RWPE2 (cell line): ENCODE measurements at regions not wholly inside any gene's neighbourhood (a gene's known extent, or its start where the extent isn't known, plus 50 kb on each side); places are given as distances from the start of the nearest gene placed in this dataset.

Source experiments
- ATAC-seq: fragments of 200-7000 bp; cut with Tn5 transposase; 3 replicates; pipeline ENCODE4 v1.9.1; 2021; ENCODE audit warnings: low read depth
- DNase-seq: peaks from one replicate; pipeline ENCODE4 v3.0.0-alpha.2; 2020; ENCODE audit warnings: low spot score
- H3K27ac ChIP-seq: fragments of 450-650 bp; 2 replicates; pipeline ENCODE4 v1.5.1; 2017; ENCODE audit warnings: mild to moderate bottlenecking; ENCODE audit not compliant: poor library complexity, severe bottlenecking
- H3K27me3 ChIP-seq: fragments of 250-450 bp; sonication (Bioruptor Pico); 2 replicates; pipeline ENCODE4 v1.5.1; 2021; ENCODE audit warnings: mild to moderate bottlenecking, moderate library complexity; ENCODE audit not compliant: insufficient read depth, poor library complexity, severe bottlenecking
- H3K36me3 ChIP-seq: fragments of 250-450 bp; sonication (Bioruptor Pico); 2 replicates; pipeline ENCODE4 v1.5.1; 2020; ENCODE audit warnings: low read depth, mild to moderate bottlenecking, moderate library complexity
- H3K4me1 ChIP-seq: fragments of 250-450 bp; sonication (Bioruptor Pico); 2 replicates; pipeline ENCODE4 v1.5.1; 2021; ENCODE audit warnings: mild to moderate bottlenecking, moderate library complexity; ENCODE audit not compliant: insufficient read depth, poor library complexity, severe bottlenecking
- H3K4me3 ChIP-seq: fragments of 250-450 bp; sonication (Bioruptor Pico); 2 replicates; pipeline ENCODE4 v1.5.1; 2021; ENCODE audit warnings: mild to moderate bottlenecking, moderate library complexity; ENCODE audit not compliant: severe bottlenecking
- H3K9me3 ChIP-seq: fragments of 250-450 bp; sonication (Bioruptor Pico); 2 replicates; pipeline ENCODE4 v1.5.1; 2021; ENCODE audit warnings: mild to moderate bottlenecking, moderate library complexity; ENCODE audit not compliant: severe bottlenecking
- CTCF ChIP-seq: fragments of 450-650 bp; IDR thresholded peaks from one replicate; pipeline ENCODE4 v1.5.1; 2017; ENCODE audit warnings: mild to moderate bottlenecking, moderate library complexity; ENCODE audit not compliant: poor library complexity, severe bottlenecking

- ATAC-seq (peak; percentile 85), DNase-seq (no peak)
- Histone ChIP-seq H3K27ac (peak overlapping the region; percentile 54), H3K4me1 (peaks cover 14% of the 10 kb centered on the region), H3K9me3 (no peaks in the 10 kb centered on the region), H3K4me3 (no peak overlapping the region), H3K27me3 (no peaks in the 10 kb centered on the region), H3K36me3 (no peaks in the 10 kb centered on the region)
- no peak for TF ChIP-seq CTCF
Measured at GRCh38 chr16:64589836-64590235, 532.0 kb downstream of the CDH11 start.

- Histone ChIP-seq H3K4me1 (peaks cover 14% of the 10 kb centered on the region), H3K27me3 (no peaks in the 10 kb centered on the region), H3K27ac (no peak overlapping the region), H3K9me3 (no peaks in the 10 kb centered on the region), H3K36me3 (no peaks in the 10 kb centered on the region), H3K4me3 (no peak overlapping the region)
- DNase-seq (no peak), ATAC-seq (no peak)
- TF ChIP-seq CTCF = no peak
Measured at GRCh38 chr16:64586781-64587180, 535.1 kb downstream of the CDH11 start.

GRCh38 chr16:64585367-64585766, 536.5 kb downstream of the CDH11 start:
- H3K27me3 ChIP-seq = no peaks in the 10 kb centered on the region
- no peaks in the 10 kb centered on the region for H3K9me3 ChIP-seq
- no peak overlapping the region for H3K27ac ChIP-seq
- no peak overlapping the region for H3K4me3 ChIP-seq
- no peaks in the 10 kb centered on the region for H3K36me3 ChIP-seq
- TF ChIP-seq CTCF = no peak
- no peak for ATAC-seq
- DNase-seq = no peak
- H3K4me1 ChIP-seq = peaks cover 8% of the 10 kb centered on the region

GRCh38 chr16:64580558-64580957, 541.3 kb downstream of the CDH11 start:
- Histone ChIP-seq H3K9me3 (no peaks in the 10 kb centered on the region), H3K27ac (no peak overlapping the region), H3K4me3 (no peak overlapping the region), H3K4me1 (no peaks in the 10 kb centered on the region), H3K27me3 (no peaks in the 10 kb centered on the region), H3K36me3 (no peaks in the 10 kb centered on the region)
- ATAC-seq (no peak), DNase-seq (no peak)
- no peak for TF ChIP-seq CTCF

DNA sequence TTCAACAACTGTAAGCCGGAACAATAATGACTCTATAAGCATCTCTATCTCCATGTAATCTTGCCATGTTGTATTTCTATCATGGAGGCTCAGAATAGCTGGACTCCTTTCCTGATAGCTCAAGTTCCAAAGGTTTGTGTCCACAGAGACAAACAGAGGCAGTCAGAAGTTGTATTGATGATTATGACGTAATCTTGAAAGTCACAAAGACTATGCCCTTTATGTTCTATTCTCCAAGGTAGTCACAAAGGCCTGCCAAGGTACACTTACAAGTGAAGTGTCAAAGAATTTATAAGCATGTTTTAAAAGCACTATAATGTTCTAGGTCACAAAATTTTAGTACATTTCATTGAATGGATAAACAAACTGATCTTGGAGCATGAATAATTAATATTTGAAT, 542.2 kb downstream of the CDH11 start:
- no peak for DNase-seq
- no peak for ATAC-seq
- TF ChIP-seq CTCF = no peak
- Histone ChIP-seq H3K27ac (no peak overlapping the region), H3K4me1 (no peaks in the 10 kb centered on the region), H3K36me3 (no peaks in the 10 kb centered on the region), H3K27me3 (no peaks in the 10 kb centered on the region), H3K9me3 (no peaks in the 10 kb centered on the region), H3K4me3 (no peak overlapping the region)
